ENCODE measurements at regions not wholly inside any gene's neighbourhood (a gene's known extent, or its start where the extent isn't known, plus 50 kb on each side); places are given as distances from the start of the nearest gene placed in this dataset.

GRCh38 chr21:16842696-16843035 is 670.2 kb upstream of the CXADR start:
- Histone ChIP-seq H3K4me1 (ENCODE audit: control insufficient read depth, insufficient read depth, low read length) (no peaks in the 10 kb centered on the region), H3K4me3 (ENCODE audit: insufficient read depth, low read depth, low read length) (no peak overlapping the region), H3K27ac (ENCODE audit: insufficient read depth, low read depth, low read length, poor library complexity, severe bottlenecking) (no peak overlapping the region), H3K9me3 (ENCODE audit: control insufficient read depth, low read length) (no peaks in the 10 kb centered on the region), H3K27me3 (ENCODE audit: control insufficient read depth, insufficient read depth, low read length, poor library complexity, severe bottlenecking) (no peaks in the 10 kb centered on the region), H3K36me3 (ENCODE audit: control insufficient read depth, insufficient read depth, low read length) (no peaks in the 10 kb centered on the region)
- 94 to 97% methylated on average over 4 to 5 of the region's 5 CpGs for WGBS, 2 experiments

GRCh38 chr21:16847211-16847610 is 665.6 kb upstream of the CXADR start:
- H3K4me1 ChIP-seq (ENCODE audit: control insufficient read depth, insufficient read depth, low read length): no peaks in the 10 kb centered on the region
- 92% methylated on average over 2 of the region's 2 CpGs; no CpG with 5 or more reads in 1 of the 2 experiments for WGBS, 2 experiments
- H3K9me3 ChIP-seq (ENCODE audit: control insufficient read depth, low read length): no peaks in the 10 kb centered on the region
- no peak overlapping the region for H3K27ac ChIP-seq (ENCODE audit: insufficient read depth, low read depth, low read length, poor library complexity, severe bottlenecking)
- H3K36me3 ChIP-seq (ENCODE audit: control insufficient read depth, insufficient read depth, low read length): no peaks in the 10 kb centered on the region
- no peaks in the 10 kb centered on the region for H3K27me3 ChIP-seq (ENCODE audit: control insufficient read depth, insufficient read depth, low read length, poor library complexity, severe bottlenecking)
- H3K4me3 ChIP-seq (ENCODE audit: insufficient read depth, low read depth, low read length): no peak overlapping the region

GRCh38 chr21:16851054-16851453 is 661.8 kb upstream of the CXADR start:
- Histone ChIP-seq H3K27ac (ENCODE audit: insufficient read depth, low read depth, low read length, poor library complexity, severe bottlenecking) (no peak overlapping the region), H3K9me3 (ENCODE audit: control insufficient read depth, low read length) (peaks cover 2% of the 10 kb centered on the region), H3K4me3 (ENCODE audit: insufficient read depth, low read depth, low read length) (no peak overlapping the region), H3K27me3 (ENCODE audit: control insufficient read depth, insufficient read depth, low read length, poor library complexity, severe bottlenecking) (no peaks in the 10 kb centered on the region), H3K36me3 (ENCODE audit: control insufficient read depth, insufficient read depth, low read length) (no peaks in the 10 kb centered on the region), H3K4me1 (ENCODE audit: control insufficient read depth, insufficient read depth, low read length) (no peaks in the 10 kb centered on the region)
- WGBS, 2 experiments: 67 to 90% methylated on average over 1 to 2 of the region's 2 CpGs

GRCh38 chr21:16855164-16855667 is 657.6 kb upstream of the CXADR start:
- Histone ChIP-seq H3K27me3 (ENCODE audit: control insufficient read depth, insufficient read depth, low read length, poor library complexity, severe bottlenecking) (no peaks in the 10 kb centered on the region), H3K4me1 (ENCODE audit: control insufficient read depth, insufficient read depth, low read length) (no peaks in the 10 kb centered on the region), H3K9me3 (ENCODE audit: control insufficient read depth, low read length) (peaks cover 2% of the 10 kb centered on the region), H3K27ac (ENCODE audit: insufficient read depth, low read depth, low read length, poor library complexity, severe bottlenecking) (no peak overlapping the region), H3K4me3 (ENCODE audit: insufficient read depth, low read depth, low read length) (no peak overlapping the region), H3K36me3 (ENCODE audit: control insufficient read depth, insufficient read depth, low read length) (no peaks in the 10 kb centered on the region)

- H3K27me3 ChIP-seq (ENCODE audit: control insufficient read depth, insufficient read depth, low read length, poor library complexity, severe bottlenecking): no peaks in the 10 kb centered on the region
- H3K9me3 ChIP-seq (ENCODE audit: control insufficient read depth, low read length): no peaks in the 10 kb centered on the region
- H3K27ac ChIP-seq (ENCODE audit: insufficient read depth, low read depth, low read length, poor library complexity, severe bottlenecking): no peak overlapping the region
- H3K36me3 ChIP-seq (ENCODE audit: control insufficient read depth, insufficient read depth, low read length): no peaks in the 10 kb centered on the region
- no peaks in the 10 kb centered on the region for H3K4me1 ChIP-seq (ENCODE audit: control insufficient read depth, insufficient read depth, low read length)
- no peak overlapping the region for H3K4me3 ChIP-seq (ENCODE audit: insufficient read depth, low read depth, low read length)
- 100% methylated on average over 1 of the region's 1 CpG; no CpG with 5 or more reads in 1 of the 2 experiments for WGBS, 2 experiments
These were observed 649.4 kb upstream of the CXADR start for GRCh38 chr21:16863362-16863905.

- 93 to 100% methylated on average over 2 to 3 of the region's 4 CpGs for WGBS, 2 experiments
- no peaks in the 10 kb centered on the region for H3K9me3 ChIP-seq (ENCODE audit: control insufficient read depth, low read length)
- H3K27ac ChIP-seq (ENCODE audit: insufficient read depth, low read depth, low read length, poor library complexity, severe bottlenecking): no peak overlapping the region
- H3K4me3 ChIP-seq (ENCODE audit: insufficient read depth, low read depth, low read length): no peak overlapping the region
- no peaks in the 10 kb centered on the region for H3K4me1 ChIP-seq (ENCODE audit: control insufficient read depth, insufficient read depth, low read length)
- H3K27me3 ChIP-seq (ENCODE audit: control insufficient read depth, insufficient read depth, low read length, poor library complexity, severe bottlenecking): no peaks in the 10 kb centered on the region
- H3K36me3 ChIP-seq (ENCODE audit: control insufficient read depth, insufficient read depth, low read length): no peaks in the 10 kb centered on the region
These were observed 648.9 kb upstream of the CXADR start for GRCh38 chr21:16863908-16864307.

- H3K27me3 ChIP-seq (ENCODE audit: control insufficient read depth, insufficient read depth, low read length, poor library complexity, severe bottlenecking): no peaks in the 10 kb centered on the region
- no peaks in the 10 kb centered on the region for H3K36me3 ChIP-seq (ENCODE audit: control insufficient read depth, insufficient read depth, low read length)
- H3K27ac ChIP-seq (ENCODE audit: insufficient read depth, low read depth, low read length, poor library complexity, severe bottlenecking): no peak overlapping the region
- H3K9me3 ChIP-seq (ENCODE audit: control insufficient read depth, low read length): no peaks in the 10 kb centered on the region
- no peak overlapping the region for H3K4me3 ChIP-seq (ENCODE audit: insufficient read depth, low read depth, low read length)
- H3K4me1 ChIP-seq (ENCODE audit: control insufficient read depth, insufficient read depth, low read length): no peaks in the 10 kb centered on the region
These were observed 647.2 kb upstream of the CXADR start for GRCh38 chr21:16865632-16866031.

GRCh38 chr21:16866851-16867250 is 646.0 kb upstream of the CXADR start:
- Histone ChIP-seq H3K9me3 (ENCODE audit: control insufficient read depth, low read length) (no peaks in the 10 kb centered on the region), H3K27ac (ENCODE audit: insufficient read depth, low read depth, low read length, poor library complexity, severe bottlenecking) (no peak overlapping the region), H3K4me1 (ENCODE audit: control insufficient read depth, insufficient read depth, low read length) (no peaks in the 10 kb centered on the region), H3K36me3 (ENCODE audit: control insufficient read depth, insufficient read depth, low read length) (no peaks in the 10 kb centered on the region), H3K4me3 (ENCODE audit: insufficient read depth, low read depth, low read length) (no peak overlapping the region), H3K27me3 (ENCODE audit: control insufficient read depth, insufficient read depth, low read length, poor library complexity, severe bottlenecking) (no peaks in the 10 kb centered on the region)
- 86 to 93% methylated on average over 3 to 4 of the region's 4 CpGs for WGBS, 2 experiments

- Histone ChIP-seq H3K4me1 (ENCODE audit: control insufficient read depth, insufficient read depth, low read length) (no peaks in the 10 kb centered on the region), H3K4me3 (ENCODE audit: insufficient read depth, low read depth, low read length) (no peak overlapping the region), H3K27me3 (ENCODE audit: control insufficient read depth, insufficient read depth, low read length, poor library complexity, severe bottlenecking) (no peaks in the 10 kb centered on the region), H3K9me3 (ENCODE audit: control insufficient read depth, low read length) (no peaks in the 10 kb centered on the region), H3K27ac (ENCODE audit: insufficient read depth, low read depth, low read length, poor library complexity, severe bottlenecking) (no peak overlapping the region), H3K36me3 (ENCODE audit: control insufficient read depth, insufficient read depth, low read length) (no peaks in the 10 kb centered on the region)
- WGBS, 2 experiments: 83 to 95% methylated on average over 1 of the region's 1 CpG
These were observed 642.7 kb upstream of the CXADR start for GRCh38 chr21:16870103-16870502.

GRCh38 chr21:16872616-16873015 is 640.2 kb upstream of the CXADR start:
- H3K27ac ChIP-seq (ENCODE audit: insufficient read depth, low read depth, low read length, poor library complexity, severe bottlenecking): no peak overlapping the region
- whole genome bisulfite sequencing, 2 experiments: 100% methylated on average over 1 of the region's 1 CpG; no CpG with 5 or more reads in 1 of the 2 experiments
- no peaks in the 10 kb centered on the region for H3K36me3 ChIP-seq (ENCODE audit: control insufficient read depth, insufficient read depth, low read length)
- H3K27me3 ChIP-seq (ENCODE audit: control insufficient read depth, insufficient read depth, low read length, poor library complexity, severe bottlenecking): no peaks in the 10 kb centered on the region
- no peaks in the 10 kb centered on the region for H3K4me1 ChIP-seq (ENCODE audit: control insufficient read depth, insufficient read depth, low read length)
- H3K4me3 ChIP-seq (ENCODE audit: insufficient read depth, low read depth, low read length): no peak overlapping the region
- no peaks in the 10 kb centered on the region for H3K9me3 ChIP-seq (ENCODE audit: control insufficient read depth, low read length)

- Histone ChIP-seq H3K4me3 (ENCODE audit: insufficient read depth, low read depth, low read length) (no peak overlapping the region), H3K9me3 (ENCODE audit: control insufficient read depth, low read length) (no peaks in the 10 kb centered on the region), H3K36me3 (ENCODE audit: control insufficient read depth, insufficient read depth, low read length) (no peaks in the 10 kb centered on the region), H3K27ac (ENCODE audit: insufficient read depth, low read depth, low read length, poor library complexity, severe bottlenecking) (no peak overlapping the region), H3K4me1 (ENCODE audit: control insufficient read depth, insufficient read depth, low read length) (no peaks in the 10 kb centered on the region), H3K27me3 (ENCODE audit: control insufficient read depth, insufficient read depth, low read length, poor library complexity, severe bottlenecking) (no peaks in the 10 kb centered on the region)
- WGBS, 2 experiments: 89 to 96% methylated on average over 1 to 2 of the region's 2 CpGs
These were observed 639.7 kb upstream of the CXADR start for GRCh38 chr21:16873176-16873575.

Measured in ectodermal cell (in vitro differentiated cells).